ENCODE measurements at regions not wholly inside any gene's neighbourhood (a gene's known extent, or its start where the extent isn't known, plus 50 kb on each side); places are given as distances from the start of the nearest gene placed in this dataset.

- Histone ChIP-seq H3K9me3 (no peaks in the 10 kb centered on the region), H3K27me3 (no peaks in the 10 kb centered on the region), H3K4me3 (no peak overlapping the region), H3K4me1 (peaks cover 0 to 16% (median 0%) of the 10 kb centered on the region in 4 donors), H3K36me3 (no peaks in the 10 kb centered on the region), H3K27ac (no peak overlapping the region)
- intact Hi-C loops (cut with DNase I; ENCODE audit: low total_unique reads) = no loop called here
- TF ChIP-seq CTCF (IDR thresholded peaks at IDR 0.05) (no peak), POLR2A (IDR thresholded peaks at IDR 0.05) (no peak), POLR2AphosphoS5 (IDR thresholded peaks at IDR 0.05) (no peak), EP300 (IDR thresholded peaks at IDR 0.05) (no peak)
- DNase-seq = no peak
- WGBS, 5 donors = 35 to 54% (median 50%) methylated on average over 1 of the region's 1 CpG
Measured at GRCh38 chr3:162369306-162369705, 872.7 kb downstream of the OTOL1 start.

- WGBS, 5 donors = 93 to 100% (median 94%) methylated on average over 1 of the region's 1 CpG
- no peak for DNase-seq
Measured at GRCh38 chr3:162370141-162370540, 873.5 kb downstream of the OTOL1 start.

GRCh38 chr3:162376761-162377160, 880.2 kb downstream of the OTOL1 start:
- TF ChIP-seq EP300 (IDR thresholded peaks at IDR 0.05) (no peak), POLR2A (IDR thresholded peaks at IDR 0.05) (no peak), POLR2AphosphoS5 (IDR thresholded peaks at IDR 0.05) (no peak), CTCF (IDR thresholded peaks at IDR 0.05) (no peak)
- Histone ChIP-seq H3K27me3 (no peaks in the 10 kb centered on the region), H3K4me1 (no peaks in the 10 kb centered on the region), H3K4me3 (no peak overlapping the region), H3K36me3 (no peaks in the 10 kb centered on the region), H3K9me3 (no peaks in the 10 kb centered on the region), H3K27ac (no peak overlapping the region)
- intact Hi-C loops (cut with DNase I; ENCODE audit: low total_unique reads) = no loop called here
- WGBS, 5 donors = 41 to 74% (median 57%) methylated on average over 1 of the region's 1 CpG
- DNase-seq = no peak

More at GRCh38 chr3:162370141-162370540, 873.5 kb downstream of the OTOL1 start:
- H3K9me3 ChIP-seq = no peaks in the 10 kb centered on the region
- no peak overlapping the region for H3K4me3 ChIP-seq
- no peak for TF ChIP-seq POLR2AphosphoS5 (IDR thresholded peaks at IDR 0.05)
- no peak for TF ChIP-seq CTCF (IDR thresholded peaks at IDR 0.05)
- no peak for TF ChIP-seq EP300 (IDR thresholded peaks at IDR 0.05)
- no peak for TF ChIP-seq POLR2A (IDR thresholded peaks at IDR 0.05)
- H3K36me3 ChIP-seq = no peaks in the 10 kb centered on the region
- no peaks in the 10 kb centered on the region for H3K27me3 ChIP-seq
- intact Hi-C loops (cut with DNase I; ENCODE audit: low total_unique reads) = no loop called here
- H3K27ac ChIP-seq = no peak overlapping the region
- H3K4me1 ChIP-seq = peaks cover 0 to 16% (median 0%) of the 10 kb centered on the region in 4 donors

GRCh38 chr3:162377608-162378007, 881.0 kb downstream of the OTOL1 start:
- Histone ChIP-seq H3K36me3 (no peaks in the 10 kb centered on the region), H3K27ac (no peak overlapping the region), H3K27me3 (no peaks in the 10 kb centered on the region), H3K9me3 (no peaks in the 10 kb centered on the region), H3K4me3 (no peak overlapping the region), H3K4me1 (no peaks in the 10 kb centered on the region)
- 83 to 91% (median 87%) methylated on average over 5 of the region's 5 CpGs for WGBS, 5 donors
- TF ChIP-seq CTCF (IDR thresholded peaks at IDR 0.05) (no peak), EP300 (IDR thresholded peaks at IDR 0.05) (no peak), POLR2AphosphoS5 (IDR thresholded peaks at IDR 0.05) (no peak), POLR2A (IDR thresholded peaks at IDR 0.05) (no peak)
- no peak for DNase-seq
- intact Hi-C loops (cut with DNase I; ENCODE audit: low total_unique reads) = no loop called here
